ENCODE measurements at regions not wholly inside any gene's neighbourhood (a gene's known extent, or its start where the extent isn't known, plus 50 kb on each side); places are given as distances from the start of the nearest gene placed in this dataset.
"Not testable (repeated sequence)": the region's sequence is repeated elsewhere in the genome, so short reads cannot be mapped to it uniquely, and the experiment has no call there.

DNA sequence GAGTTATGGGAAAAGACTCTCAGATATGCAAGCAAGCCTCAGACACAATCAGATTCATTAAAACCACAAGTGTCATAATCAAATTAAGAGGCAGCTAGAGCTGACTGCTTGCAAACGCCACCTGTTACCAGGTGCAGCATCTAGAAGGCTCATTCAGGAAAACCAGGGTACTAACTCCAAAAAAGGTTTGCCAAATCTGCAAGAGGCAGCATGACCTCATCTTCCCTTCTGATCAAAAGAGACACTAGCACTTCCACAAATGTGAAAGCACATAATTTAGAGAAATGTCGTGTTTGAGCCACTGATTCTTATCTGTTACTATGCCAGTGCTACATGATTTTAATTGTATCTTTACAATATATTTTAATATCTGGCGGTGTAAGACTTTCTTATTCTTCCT, 123.3 kb upstream of the NANOGP8 start:
- DNase-seq (ENCODE audit: low spot score) = no peak

DNA sequence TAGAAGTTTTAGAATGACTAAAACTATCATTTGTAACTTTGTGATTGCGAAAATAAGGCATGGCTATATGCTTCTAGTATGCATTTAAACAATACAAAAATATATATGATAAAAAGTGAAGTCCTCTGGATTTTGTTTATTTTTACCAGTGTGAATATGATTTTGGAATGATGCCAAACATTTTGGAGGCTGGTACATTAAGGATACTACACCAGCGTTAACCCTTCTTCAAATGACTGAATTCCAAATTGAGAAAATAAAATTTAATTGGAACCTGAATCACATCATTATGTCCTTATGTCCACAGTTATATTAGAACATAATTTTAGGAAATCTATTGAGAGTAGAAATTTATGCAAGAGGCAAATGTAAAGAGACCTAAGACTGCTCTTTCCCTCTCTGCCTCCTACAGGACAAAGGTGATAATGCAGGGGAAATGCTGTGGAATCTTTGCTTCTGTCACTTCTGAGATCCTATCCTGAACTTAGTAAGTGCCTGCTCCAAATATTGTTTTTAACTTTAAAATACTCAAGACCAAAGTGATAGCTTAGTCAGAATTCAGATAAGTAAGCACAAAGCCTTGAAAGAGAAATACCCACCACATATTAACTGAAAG, 121.1 kb upstream of the NANOGP8 start:
- DNase-seq (ENCODE audit: low spot score) = peak; percentile 1

DNA sequence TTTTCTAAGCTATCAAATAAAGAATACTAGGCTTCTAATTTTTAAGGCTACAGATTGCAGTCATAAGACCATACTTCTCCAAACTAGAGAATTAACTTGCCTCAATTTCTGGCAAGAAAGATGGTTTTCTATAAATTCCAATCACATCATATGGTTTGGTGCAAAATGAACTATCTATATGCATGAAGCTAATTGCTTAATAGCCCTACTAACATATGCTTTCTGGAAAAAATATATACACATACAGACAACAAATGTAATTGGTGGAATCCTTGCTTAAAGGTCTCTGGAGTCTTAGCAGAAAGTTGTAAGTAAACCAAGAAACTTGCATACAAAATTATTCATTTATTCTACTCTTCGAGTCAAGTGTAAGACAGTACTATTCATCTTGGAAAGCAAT, 113.1 kb upstream of the NANOGP8 start:
- DNase-seq (ENCODE audit: low spot score) = no peak

DNA sequence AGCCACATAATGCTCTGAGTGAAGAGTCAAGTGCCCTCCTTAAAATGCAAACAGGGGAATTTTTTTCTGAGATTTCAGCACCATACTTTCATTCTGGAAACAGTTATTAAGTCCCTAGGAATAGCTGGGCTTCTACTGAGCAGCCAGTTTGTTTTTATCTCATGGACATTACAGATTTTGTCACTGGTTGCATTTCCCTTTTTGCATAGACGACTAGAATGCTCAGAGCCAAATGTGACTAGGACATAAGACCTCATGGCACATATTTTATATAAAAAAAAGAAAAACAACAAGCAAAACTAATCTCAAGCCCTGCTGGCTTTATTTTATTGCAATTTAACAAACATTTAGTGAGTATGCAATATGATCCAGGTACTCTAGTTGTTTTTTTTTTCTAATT, 112.7 kb upstream of the NANOGP8 start:
- no peak for DNase-seq (ENCODE audit: low spot score)

DNA sequence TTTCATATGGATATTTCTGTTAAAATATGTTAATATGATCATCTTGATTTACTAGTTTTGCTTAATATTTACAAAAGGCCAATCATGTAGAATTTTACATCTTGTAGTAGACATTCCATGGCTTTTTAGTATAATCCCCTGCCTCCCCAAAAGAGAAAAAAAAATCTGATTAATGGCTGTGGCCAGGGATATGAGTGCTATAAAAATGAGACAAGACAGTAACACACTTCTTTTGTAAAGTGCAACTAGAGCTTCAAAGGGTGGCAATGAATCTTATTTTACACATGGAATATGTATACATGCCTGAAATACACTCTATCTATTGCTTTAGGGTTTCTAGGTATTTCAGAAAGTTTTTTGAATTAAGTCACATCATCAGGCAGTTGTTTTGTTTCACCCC, 112.2 kb upstream of the NANOGP8 start:
- DNase-seq (ENCODE audit: low spot score) = no peak

DNA sequence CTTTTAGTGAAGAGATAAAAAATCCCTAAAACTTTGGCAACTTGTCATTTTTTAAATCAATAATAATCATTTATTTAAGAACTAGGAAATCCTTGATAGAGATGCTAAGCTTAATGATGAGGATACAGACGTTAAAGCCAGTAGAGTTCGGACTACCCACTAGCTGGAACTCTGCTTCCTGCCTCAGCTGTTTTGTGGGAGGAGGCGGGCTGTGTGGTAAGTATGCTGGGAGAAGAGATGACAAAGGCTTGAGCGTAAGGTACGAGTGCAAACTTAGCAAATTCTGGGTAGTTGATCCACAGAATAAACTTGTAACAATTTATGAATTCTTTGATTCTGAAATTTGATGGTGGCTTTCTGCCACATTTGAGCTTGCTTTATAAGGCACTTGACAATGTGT, 111.2 kb upstream of the NANOGP8 start:
- DNase-seq (ENCODE audit: low spot score) = no peak

DNA sequence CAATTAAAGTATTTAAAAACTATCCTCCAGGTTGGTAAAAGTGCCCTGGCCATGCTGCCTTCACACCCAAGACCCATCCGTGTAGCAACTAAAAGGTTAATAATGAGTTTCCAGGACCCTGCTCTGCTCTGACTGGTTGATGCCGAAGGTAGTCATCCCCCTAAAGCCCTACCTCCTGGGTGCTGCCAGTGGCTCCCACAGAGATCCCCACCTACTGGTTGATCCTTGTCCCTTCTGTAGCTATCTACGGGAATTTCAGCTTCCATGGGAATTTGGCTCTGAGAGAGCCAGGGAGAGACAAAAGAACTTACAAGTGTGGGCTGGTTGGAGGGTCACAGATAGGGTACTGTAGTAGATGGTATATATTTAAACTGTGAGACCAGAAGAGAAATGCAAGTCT, 110.6 kb upstream of the NANOGP8 start:
- no peak for DNase-seq (ENCODE audit: low spot score)

DNA sequence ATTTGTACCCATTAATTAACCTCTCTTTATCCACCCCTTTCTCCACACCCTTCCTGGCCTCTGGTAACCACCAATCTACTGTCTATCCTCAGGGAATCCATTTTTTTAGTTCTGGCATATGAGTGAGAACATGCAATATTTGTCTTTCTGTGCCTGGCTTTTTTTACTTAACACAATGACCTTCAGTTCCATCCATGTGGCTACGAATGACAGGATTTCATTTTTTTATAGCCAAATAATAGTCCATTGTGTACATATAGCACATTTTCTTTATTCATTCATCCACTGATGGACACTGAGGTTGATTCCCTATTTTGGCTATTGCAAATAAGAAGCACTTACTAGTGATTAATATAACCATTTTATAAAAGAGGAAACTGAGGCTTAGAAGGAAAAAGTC, 109.9 kb upstream of the NANOGP8 start:
- DNase-seq (ENCODE audit: low spot score) = no peak

DNA sequence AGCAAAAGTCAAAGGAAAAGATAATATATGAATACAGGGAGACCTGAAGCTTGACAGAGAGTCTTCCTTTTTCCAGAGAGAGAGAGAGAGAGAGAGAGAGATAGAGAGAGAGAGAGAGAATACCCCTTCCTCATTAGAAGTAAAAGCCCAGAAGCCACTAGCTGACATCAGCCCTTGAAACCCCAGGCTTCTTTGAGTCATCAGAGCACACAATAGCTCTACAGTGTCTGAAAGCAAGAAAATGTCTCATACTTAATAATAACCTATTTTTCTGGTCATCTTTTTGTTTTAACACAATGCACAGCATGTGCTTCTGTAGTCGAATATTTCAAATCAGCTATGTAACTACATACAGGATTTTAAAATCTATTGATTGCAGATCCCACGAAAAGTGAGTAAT, 109.2 kb upstream of the NANOGP8 start:
- peak; percentile 19 for DNase-seq (ENCODE audit: low spot score)

DNA sequence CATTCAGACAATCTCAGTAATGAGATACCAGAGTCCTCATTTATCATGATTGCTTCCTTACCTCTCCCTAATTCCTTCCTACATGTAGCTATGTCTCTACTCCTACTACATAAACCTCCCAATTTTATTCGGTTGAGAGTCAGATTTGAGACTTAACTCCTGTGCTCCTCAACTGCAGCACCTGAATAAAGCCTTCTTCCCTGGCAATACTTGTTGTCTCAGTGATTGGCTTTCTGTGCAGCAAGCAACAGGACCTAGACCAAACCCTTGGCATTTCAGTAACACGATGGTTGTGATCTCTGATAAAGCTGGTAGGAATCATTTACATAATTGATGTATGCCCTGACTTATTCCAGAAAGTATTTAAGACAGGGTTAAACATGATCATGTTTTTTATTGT, 106.7 kb upstream of the NANOGP8 start:
- DNase-seq (ENCODE audit: low spot score) = no peak

DNA sequence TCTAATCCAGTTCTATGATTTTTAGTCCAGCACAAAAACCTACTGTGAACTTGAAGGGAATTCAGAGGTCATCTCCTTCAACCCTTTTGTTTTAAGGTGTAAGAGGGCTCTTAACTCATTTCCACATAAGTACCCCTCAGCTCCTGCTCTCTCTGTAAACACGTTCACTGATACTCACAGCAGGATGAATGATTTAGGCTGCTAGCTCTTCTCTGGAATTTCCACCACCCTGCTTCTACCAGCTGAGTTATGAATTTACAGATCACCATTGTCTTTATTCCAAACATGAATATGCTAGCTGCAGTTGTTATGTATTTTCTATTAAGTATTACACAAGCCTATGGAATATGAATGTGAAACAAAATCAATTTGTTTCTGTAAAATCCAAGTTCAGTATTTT, 101.3 kb upstream of the NANOGP8 start:
- no peak for DNase-seq (ENCODE audit: low spot score)

DNA sequence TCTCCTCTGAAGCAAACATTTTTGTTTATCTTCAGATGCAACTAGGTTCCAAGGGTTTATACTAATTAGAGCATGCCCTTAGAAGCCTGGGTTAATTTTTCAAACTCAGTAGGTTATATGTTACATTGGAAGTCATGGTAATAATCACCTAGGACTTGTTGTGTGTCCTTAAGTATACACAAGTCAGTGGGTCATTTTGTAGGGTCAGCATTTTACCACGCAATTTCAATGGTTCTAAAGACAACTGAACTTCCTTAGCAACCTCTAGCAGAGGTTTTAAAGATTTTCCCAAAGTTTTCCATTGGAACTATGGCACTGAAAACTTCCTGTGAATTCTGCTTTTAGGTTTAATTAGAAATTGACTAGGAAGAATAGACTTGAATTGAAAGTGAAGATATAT, 99.6 kb upstream of the NANOGP8 start:
- DNase-seq (ENCODE audit: low spot score) = no peak

DNA sequence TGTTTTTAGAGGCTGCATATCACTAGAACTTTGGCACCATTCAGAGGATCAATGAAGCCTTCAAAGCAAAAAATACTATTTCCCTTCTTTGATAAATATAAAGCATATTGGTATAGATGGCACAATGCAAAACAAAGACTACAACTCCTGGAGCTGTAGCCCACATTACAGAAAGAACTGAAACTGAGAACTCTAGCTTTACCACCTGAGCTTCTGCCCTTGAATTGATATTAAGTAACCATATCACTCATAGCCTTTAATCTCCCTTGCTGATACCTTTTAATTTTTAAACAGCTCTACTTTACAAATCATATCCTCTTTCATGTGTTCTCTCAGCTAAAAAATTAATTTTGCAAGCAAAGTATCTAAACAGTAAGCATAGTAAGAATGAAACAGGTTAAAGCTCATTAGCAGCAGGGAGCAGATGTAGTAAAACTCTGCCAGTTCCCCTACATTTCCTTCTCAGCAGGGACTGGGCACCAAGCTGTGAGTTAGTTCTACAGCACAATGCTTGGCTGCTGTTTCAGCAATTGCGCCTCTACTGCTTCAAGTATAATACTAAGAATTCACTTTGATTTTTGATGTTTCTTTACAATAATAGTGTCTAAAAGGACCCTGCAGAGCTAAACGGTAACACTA, 97.9 kb upstream of the NANOGP8 start:
- no peak for DNase-seq (ENCODE audit: low spot score)

DNA sequence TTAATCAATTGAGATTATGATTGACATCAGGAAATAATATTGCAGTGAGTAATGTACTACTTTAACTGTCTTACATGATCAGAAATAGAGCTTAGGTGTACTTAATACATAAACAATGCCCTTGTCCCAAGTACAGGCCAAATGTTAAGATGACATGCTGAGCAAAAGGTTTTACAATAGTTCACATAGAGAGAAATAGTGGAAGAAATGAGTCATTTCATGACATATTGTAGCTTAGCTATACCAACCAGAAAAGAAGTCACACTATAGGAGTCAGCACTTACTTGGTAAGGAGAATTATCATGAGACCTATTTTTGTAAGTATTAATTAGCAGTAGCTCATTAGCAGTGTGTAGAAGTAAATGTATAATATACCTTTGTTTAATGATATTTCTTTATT, 96.4 kb upstream of the NANOGP8 start:
- peak; percentile 47 for DNase-seq (ENCODE audit: low spot score)

DNA sequence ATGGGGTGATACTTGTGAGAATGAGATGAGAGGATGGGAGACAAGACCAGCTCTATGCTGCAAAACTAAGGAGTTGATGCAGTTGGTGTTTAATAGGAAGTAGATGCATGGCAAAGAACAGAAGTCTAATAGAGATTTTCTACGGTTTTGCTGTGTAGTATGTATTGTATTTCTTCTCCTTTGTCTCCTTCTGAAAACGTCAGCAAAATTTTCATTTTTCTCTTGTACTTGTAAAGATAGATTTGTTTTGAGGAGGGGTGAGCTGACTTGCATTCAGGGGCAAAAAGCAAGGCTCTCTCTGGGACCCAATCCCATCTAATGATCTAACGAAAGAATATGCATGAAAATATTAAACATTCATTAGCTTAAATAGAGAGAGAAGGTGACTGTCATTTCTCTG, 94.6 kb upstream of the NANOGP8 start:
- DNase-seq (ENCODE audit: low spot score) = no peak

DNA sequence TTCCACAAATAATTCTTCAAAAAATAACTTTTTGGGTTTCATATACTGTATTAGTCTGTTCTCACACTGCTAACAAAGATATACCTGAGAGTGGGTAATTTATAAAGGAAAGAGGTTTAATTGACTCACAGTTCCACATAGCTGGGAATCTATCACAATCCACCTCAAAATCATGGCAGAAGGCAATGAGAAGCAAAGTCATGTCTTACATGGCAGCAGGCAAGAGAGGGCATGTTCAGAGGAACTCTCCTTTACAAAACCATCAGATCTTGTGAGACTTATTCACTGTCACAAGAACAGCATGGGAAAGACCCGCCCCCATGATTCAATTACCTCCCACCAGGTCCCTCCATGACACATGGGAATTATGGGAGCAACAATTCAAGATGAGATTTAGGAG, 93.1 kb upstream of the NANOGP8 start:
- not testable (repeated sequence) for DNase-seq (ENCODE audit: low spot score)

DNA sequence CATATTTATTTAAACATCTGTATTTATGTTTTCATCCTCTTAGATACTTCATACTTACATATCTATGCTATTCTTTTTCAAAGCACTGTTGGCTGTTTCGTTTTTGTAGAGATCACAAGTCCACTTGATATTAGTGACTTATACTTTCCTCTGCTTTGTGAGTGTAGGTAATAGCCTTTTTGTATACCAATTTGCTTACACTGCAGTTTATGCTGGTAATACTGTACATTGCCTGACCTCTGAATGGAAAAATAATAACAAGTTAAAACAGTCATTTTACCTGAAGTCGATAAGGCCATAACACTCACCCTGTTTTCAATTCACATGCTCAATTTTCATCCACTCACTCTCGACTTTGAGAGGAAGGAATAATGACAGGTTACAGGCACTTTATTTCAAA, 89.9 kb upstream of the NANOGP8 start:
- no peak for DNase-seq (ENCODE audit: low spot score)

DNA sequence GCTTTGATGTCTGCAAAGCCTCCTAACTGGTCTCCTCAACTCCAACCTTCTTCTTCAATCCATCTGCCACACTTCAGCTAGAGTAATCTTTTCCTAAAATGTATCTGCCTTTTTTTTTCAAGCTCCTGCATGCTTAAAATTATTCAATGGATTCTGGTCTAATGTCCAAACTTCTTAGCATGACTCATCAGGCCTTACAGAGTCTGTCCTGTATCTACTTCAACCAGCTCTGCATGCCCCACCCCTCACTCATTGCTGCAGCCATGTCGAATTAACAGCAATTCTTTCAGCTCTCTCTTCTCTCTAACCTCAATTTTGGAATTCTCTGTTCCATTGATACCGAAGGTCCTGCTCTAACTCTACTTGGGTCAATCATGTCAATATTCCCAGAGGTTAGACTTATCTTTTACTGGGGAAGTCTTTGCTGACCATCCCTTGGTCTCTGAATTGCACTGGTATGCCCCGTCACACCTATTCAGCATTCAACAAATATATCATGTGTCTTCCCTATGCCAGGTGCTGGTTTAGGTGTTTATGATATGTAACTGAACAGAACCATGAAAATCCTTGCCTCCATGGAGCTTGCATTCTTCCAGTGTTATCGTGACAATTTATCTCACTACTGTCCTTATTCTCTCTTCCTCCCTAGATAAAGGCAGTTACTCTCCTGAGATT, 88.5 kb upstream of the NANOGP8 start:
- no peak for DNase-seq (ENCODE audit: low spot score)

DNA sequence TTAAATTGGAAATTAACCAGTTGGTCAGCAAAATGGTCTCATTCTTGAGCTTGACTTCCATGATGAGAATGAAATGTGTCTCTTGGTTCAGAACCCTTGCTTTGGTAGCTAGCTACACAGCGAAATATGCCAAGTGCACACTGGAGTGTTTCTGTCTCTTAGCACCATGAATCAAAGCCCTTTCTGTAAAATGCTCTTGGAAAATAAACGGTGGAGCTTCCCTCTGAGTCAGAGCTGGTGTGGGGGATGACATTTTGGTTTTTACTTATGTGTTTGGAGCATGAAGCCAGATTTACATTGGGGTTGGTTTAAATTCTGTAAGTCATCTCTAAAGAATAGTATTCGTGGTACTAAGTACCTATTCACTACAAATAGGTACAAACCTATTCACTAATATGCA, 85.1 kb upstream of the NANOGP8 start:
- DNase-seq (ENCODE audit: low spot score) = no peak

DNA sequence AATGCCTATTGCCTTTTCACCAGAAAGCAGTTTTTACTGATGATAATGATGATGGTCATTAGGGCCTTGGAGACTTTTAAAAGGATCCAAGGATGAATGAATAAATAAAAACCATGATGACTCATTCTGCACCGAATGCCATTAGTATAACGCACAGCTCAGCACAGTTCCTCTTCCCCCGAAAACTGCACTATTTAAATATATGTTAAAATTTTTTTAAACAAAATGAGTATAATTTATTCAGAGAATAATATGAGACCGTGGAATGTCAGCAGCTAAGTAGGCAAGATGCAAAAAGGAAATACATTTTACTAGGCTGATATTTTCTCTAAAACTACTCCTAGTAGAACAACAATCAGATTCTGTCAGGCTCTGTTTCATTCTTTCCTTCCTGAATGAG, 83.4 kb upstream of the NANOGP8 start:
- DNase-seq (ENCODE audit: low spot score) = peak; percentile 6

DNA sequence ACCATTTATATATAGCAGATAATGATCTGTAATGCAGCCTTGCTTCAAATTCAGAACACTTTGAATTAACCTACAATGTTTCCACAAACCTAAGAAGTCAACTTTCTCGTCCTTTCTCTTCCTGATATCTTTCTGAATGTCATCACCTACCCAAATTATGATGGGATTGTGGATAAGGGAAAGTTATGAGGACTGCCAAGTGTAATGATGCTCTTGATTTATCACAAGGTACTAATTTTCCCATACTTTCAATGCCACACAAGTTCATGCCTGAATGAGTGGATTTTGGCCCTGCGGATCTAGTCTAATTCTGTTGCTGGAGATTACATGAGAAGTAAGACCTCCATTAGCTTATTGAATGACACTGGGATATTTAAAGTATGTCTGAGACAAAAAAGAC, 82.6 kb upstream of the NANOGP8 start:
- no peak for DNase-seq (ENCODE audit: low spot score)

DNA sequence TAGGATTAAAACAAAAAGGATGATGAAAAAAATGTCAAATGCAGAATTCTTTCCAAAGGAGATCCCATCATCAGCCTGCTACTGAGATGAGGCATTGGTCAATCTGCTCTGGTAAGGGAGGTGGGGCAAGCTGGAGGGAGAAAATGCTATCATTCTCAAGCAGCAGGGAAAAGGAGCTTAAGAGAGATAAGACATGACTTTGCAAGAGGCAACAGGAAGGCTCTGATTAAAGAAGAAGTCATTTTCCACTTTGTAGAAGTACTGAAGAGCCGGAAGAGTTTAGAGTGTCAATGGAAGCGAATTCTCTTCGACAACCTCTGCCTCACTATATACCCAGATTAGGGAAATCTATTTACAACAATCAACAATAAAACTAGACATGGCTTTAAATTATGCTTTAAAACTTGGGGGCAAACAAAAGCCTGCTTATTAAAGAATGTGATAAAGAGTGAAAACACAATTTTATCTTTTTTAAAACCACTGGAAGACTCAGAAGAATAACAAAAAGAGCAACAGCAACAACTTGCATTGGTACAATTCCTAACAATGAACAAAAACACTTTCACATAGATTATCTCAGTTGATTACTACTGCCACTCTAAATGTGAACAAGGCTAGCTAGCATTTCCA, 81.8 kb upstream of the NANOGP8 start:
- DNase-seq (ENCODE audit: low spot score) = no peak

DNA sequence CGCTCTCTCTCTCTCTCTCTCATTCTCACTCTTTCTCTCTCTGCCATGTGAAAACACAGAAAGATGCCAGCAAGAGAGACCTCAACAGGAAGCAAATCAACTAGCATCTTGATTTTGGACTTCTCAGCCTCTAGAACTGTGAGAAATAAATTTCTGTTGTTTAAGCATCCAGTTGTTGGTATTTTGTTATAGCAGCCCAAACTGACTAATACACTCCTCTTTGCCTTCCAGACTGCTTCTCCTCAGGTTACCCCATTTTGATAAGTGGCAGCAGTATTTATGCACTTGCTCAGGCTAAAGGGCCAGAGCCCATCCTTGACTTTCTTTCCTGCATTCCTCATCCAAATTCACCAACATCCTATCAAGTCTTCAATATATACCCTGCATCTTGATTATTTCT, 76.6 kb upstream of the NANOGP8 start:
- DNase-seq (ENCODE audit: low spot score) = no peak

Measured in kidney capillary endothelial cell (primary cell).